Thyroid gland (tissue), 4 donors: ENCODE measurements at regions not wholly inside any gene's neighbourhood (a gene's known extent, or its start where the extent isn't known, plus 50 kb on each side); places are given as distances from the start of the nearest gene placed in this dataset.

Experiments
- POLR2A ChIP-seq, 2 donors: fragments of 450-650 bp; IDR thresholded peaks; one replicate each; pipeline ENCODE4 v1.6.1; 2017; ENCODE audit warnings: antibody characterized with exemption in 2 of 2, mild to moderate bottlenecking in 2 of 2, moderate library complexity in 1 of 2
- TF ChIP-seq, protein P1 (sequence below), 6 experiments: fragments of 200-600 bp in 3 of 6; fragments of 450-650 bp in 3 of 6; sonication (generic) in 3 of 6; IDR thresholded peaks; one replicate each; pipeline ENCODE4 v1.5.1; 2016 to 2019; ENCODE audit warnings: antibody characterized with exemption in 6 of 6, mild to moderate bottlenecking in 2 of 6, inconsistent platforms in 1 of 6, moderate library complexity in 1 of 6

DNA sequence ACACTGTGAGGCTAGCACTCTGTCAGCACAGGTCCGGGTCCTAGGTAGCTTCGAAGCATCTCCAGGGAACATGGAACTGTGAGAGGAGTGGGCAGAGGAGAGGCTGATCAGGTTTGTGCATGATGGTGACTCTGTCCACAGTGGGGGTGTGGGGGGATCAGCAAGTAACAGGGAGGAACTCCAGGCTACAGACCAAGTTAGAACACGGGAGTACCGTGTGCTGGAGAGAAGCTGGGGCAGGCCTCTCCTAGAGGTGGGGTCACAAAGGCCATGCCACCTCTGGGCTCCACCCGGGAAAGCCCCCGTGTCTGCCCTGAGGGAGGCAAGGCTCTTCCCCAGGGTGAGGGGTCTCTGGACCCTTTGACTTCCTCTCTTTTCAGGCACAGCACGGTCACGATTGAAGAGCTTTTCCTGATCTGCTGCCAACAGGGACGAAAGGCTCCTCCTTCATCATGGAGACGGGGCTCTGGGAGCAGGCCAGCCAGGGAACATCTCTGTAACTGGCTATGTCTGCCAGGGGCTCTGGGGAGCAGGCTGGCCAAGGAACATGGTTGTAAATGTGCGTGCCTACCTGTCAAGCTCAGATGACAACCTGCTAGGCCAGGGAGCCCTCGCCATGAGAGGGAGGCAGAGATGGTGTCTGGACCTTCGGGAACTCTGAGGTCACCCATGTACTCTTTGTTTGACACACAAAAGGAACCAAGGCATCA, 1476.1 kb downstream of the BRD1 start:
- TF ChIP-seq, protein P1, sequence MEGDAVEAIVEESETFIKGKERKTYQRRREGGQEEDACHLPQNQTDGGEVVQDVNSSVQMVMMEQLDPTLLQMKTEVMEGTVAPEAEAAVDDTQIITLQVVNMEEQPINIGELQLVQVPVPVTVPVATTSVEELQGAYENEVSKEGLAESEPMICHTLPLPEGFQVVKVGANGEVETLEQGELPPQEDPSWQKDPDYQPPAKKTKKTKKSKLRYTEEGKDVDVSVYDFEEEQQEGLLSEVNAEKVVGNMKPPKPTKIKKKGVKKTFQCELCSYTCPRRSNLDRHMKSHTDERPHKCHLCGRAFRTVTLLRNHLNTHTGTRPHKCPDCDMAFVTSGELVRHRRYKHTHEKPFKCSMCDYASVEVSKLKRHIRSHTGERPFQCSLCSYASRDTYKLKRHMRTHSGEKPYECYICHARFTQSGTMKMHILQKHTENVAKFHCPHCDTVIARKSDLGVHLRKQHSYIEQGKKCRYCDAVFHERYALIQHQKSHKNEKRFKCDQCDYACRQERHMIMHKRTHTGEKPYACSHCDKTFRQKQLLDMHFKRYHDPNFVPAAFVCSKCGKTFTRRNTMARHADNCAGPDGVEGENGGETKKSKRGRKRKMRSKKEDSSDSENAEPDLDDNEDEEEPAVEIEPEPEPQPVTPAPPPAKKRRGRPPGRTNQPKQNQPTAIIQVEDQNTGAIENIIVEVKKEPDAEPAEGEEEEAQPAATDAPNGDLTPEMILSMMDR (IDR thresholded peaks at IDR 0.05), result no peak
- TF ChIP-seq POLR2A (IDR thresholded peaks at IDR 0.05), result no peak
